Prostate gland (tissue), 2 donors: ENCODE measurements at regions not wholly inside any gene's neighbourhood (a gene's known extent, or its start where the extent isn't known, plus 50 kb on each side); places are given as distances from the start of the nearest gene placed in this dataset.

Source experiments
- DNase-seq: peaks from one replicate; pipeline ENCODE4 v3.0.0-alpha.2; 2019; ENCODE audit warnings: low spot score
- H3K27ac ChIP-seq, 2 donors: fragments of 200-600 bp; sonication (generic); 2 replicates each; pipeline ENCODE4 v1.5.1; 2017 to 2019
- H3K27me3 ChIP-seq: fragments of 200-600 bp; sonication (generic); replicated peaks from 2 replicates; pipeline ENCODE4 v1.5.1; 2019; ENCODE audit not compliant: insufficient read depth
- H3K36me3 ChIP-seq, 2 donors: fragments of 200-600 bp; sonication (generic); 1 replicate in 1 of 2; 2 replicates in 1 of 2; pipeline versions ENCODE4 v1.5.1 to v1.8.1; 2017 to 2019
- H3K4me1 ChIP-seq: fragments of 200-600 bp; sonication (generic); replicated peaks from 2 replicates; pipeline ENCODE4 v1.5.1; 2019
- H3K4me3 ChIP-seq, 2 donors: fragments of 200-600 bp; sonication (generic); 2 replicates each; pipeline ENCODE4 v1.5.1; 2017 to 2019
- H3K9me3 ChIP-seq: fragments of 200-600 bp; sonication (generic); 2 replicates; pipeline ENCODE4 v1.5.1; 2017
- POLR2A ChIP-seq: fragments of 450-650 bp; IDR thresholded peaks from one replicate; pipeline ENCODE4 v1.6.1; 2016; ENCODE audit warnings: antibody characterized with exemption, mild to moderate bottlenecking
- POLR2AphosphoS5 ChIP-seq: sonication (generic); formaldehyde crosslinking; IDR thresholded peaks from one replicate; pipeline ENCODE4 v1.6.1; 2017; ENCODE audit warnings: antibody characterized with exemption
- WGBS: methylation state at CpG from one replicate; pipeline ENCODE4 v1.1.5; 2018; 5-methylcytosine and 5-hydroxymethylcytosine counted together
- intact Hi-C: fragments of 100-400 bp; cut with DNase I; formaldehyde crosslinking; loops from one replicate; pipeline ENCODE4 v1.14.2; 2022
- TF ChIP-seq, protein P1 (sequence below), 4 experiments: fragments of 200-600 bp in 2 of 4; fragments of 450-650 bp in 2 of 4; sonication (generic) in 2 of 4; IDR thresholded peaks; 1 replicate in 3 of 4; 2 replicates in 1 of 4; pipeline ENCODE4 v1.5.1; 2016 to 2019; ENCODE audit warnings: antibody characterized with exemption in 4 of 4, mild to moderate bottlenecking in 2 of 4, moderate library complexity in 2 of 4

DNA sequence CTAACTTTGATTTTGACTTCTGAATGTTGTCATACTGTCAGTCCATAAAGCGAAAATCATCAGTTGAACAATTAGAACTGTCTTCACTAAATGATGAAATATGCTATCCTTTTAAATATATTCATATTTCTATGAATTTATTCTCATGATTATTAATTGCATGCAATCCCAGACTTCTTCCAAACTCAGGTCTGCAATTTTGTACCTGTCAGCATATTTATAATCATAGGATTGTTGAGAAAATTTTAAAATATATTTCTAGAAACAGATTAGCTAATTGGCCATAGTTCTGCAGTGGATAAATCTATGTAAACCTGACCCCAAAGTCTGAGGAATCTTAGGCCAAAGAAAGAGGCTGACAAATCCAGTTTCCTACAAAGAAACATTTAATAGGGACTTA lies 347.5 kb downstream of the SLCO4C1 start:
- 93% methylated on average over 1 of the region's 1 CpG for WGBS
- H3K9me3 ChIP-seq = no peaks in the 10 kb centered on the region
- H3K27ac ChIP-seq = no peak overlapping the region
- H3K36me3 ChIP-seq = no peaks in the 10 kb centered on the region
- H3K4me1 ChIP-seq = no peaks in the 10 kb centered on the region
- intact Hi-C loops = no loop called here
- DNase-seq = no peak
- H3K27me3 ChIP-seq = no peaks in the 10 kb centered on the region
- no peak for TF ChIP-seq POLR2A
- no peak for TF ChIP-seq POLR2AphosphoS5
- TF ChIP-seq, protein P1, sequence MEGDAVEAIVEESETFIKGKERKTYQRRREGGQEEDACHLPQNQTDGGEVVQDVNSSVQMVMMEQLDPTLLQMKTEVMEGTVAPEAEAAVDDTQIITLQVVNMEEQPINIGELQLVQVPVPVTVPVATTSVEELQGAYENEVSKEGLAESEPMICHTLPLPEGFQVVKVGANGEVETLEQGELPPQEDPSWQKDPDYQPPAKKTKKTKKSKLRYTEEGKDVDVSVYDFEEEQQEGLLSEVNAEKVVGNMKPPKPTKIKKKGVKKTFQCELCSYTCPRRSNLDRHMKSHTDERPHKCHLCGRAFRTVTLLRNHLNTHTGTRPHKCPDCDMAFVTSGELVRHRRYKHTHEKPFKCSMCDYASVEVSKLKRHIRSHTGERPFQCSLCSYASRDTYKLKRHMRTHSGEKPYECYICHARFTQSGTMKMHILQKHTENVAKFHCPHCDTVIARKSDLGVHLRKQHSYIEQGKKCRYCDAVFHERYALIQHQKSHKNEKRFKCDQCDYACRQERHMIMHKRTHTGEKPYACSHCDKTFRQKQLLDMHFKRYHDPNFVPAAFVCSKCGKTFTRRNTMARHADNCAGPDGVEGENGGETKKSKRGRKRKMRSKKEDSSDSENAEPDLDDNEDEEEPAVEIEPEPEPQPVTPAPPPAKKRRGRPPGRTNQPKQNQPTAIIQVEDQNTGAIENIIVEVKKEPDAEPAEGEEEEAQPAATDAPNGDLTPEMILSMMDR (IDR thresholded peaks at IDR 0.05) = no peak
- no peak overlapping the region for H3K4me3 ChIP-seq

GRCh38 chr5:101943784-101944183 lies 352.3 kb downstream of the SLCO4C1 start:
- Histone ChIP-seq H3K27ac (no peak overlapping the region), H3K36me3 (no peaks in the 10 kb centered on the region), H3K4me3 (no peak overlapping the region), H3K27me3 (no peaks in the 10 kb centered on the region), H3K4me1 (no peaks in the 10 kb centered on the region), H3K9me3 (no peaks in the 10 kb centered on the region)
- TF ChIP-seq, protein P1 (IDR thresholded peaks at IDR 0.05) = no peak
- TF ChIP-seq POLR2AphosphoS5 = no peak
- TF ChIP-seq POLR2A = no peak
- no peak for DNase-seq
- intact Hi-C loops = no loop called here
- WGBS = 82% methylated on average over 1 of the region's 1 CpG

DNA sequence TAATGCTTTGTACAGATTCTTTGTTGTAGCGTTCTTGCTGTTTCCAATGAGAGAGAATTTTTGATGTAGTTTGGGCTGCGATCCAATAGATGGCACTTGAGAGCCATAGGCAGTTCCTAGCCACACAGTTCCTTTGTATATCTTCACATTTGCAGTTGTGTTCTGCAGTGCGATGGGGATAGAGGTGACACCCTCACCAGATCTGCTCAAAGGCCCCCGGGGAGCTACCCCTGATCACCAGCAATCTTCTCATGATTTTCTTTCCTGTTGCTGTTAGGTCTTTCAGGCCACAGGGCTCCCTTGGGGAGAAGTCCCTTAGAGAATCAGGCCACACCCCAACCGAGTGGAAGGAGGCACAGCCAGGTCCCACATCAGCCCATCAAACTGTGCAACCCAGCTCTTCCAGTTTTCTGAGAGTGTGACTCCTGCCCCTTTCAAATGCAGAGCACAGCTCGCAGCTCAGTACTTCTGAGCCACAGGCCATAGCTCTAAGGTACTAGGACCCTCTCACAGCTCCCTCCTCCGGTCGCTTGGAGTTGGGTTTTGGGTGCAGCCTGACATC lies 353.7 kb downstream of the SLCO4C1 start:
- Histone ChIP-seq H3K27me3 (no peaks in the 10 kb centered on the region), H3K9me3 (no peaks in the 10 kb centered on the region), H3K27ac (no peak overlapping the region), H3K4me1 (no peaks in the 10 kb centered on the region), H3K4me3 (no peak overlapping the region), H3K36me3 (no peaks in the 10 kb centered on the region)
- intact Hi-C loops = no loop called here
- WGBS = 63% methylated on average over 8 of the region's 8 CpGs
- peak; percentile 29 for DNase-seq
- TF ChIP-seq POLR2AphosphoS5 (no peak), POLR2A (no peak)
- TF ChIP-seq, protein P1 (IDR thresholded peaks at IDR 0.05) = peak in 3 of 4 experiments; percentile 21 to 43 (median 27)

GRCh38 chr5:101937041-101937440 lies 359.0 kb downstream of the SLCO4C1 start:
- Histone ChIP-seq H3K36me3 (no peaks in the 10 kb centered on the region), H3K4me1 (no peaks in the 10 kb centered on the region), H3K9me3 (no peaks in the 10 kb centered on the region), H3K27me3 (no peaks in the 10 kb centered on the region), H3K27ac (no peak overlapping the region), H3K4me3 (no peak overlapping the region)
- no peak for DNase-seq
- WGBS = 93% methylated on average over 2 of the region's 2 CpGs
- TF ChIP-seq POLR2A (no peak), POLR2AphosphoS5 (no peak)
- TF ChIP-seq, protein P1 (IDR thresholded peaks at IDR 0.05) = no peak
- intact Hi-C loops = no loop called here

DNA sequence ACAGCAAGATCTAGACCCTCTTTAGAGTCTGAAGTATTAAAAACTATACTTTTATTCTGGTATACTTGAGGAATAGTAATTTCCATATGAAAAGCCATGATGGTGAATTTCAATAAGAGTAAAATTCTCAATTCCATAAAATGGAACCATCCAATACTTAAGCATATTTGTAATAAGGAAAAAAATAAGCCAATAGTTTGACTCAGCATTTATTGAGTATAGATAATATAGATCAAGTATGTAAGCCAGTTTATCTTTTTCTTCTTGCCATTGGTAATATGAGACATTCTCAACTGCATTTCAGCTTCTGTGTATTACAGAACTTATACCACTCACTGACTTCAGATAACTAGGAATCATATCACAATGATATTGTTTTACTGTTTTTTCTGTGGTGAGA lies 361.0 kb downstream of the SLCO4C1 start:
- Histone ChIP-seq H3K36me3 (no peaks in the 10 kb centered on the region), H3K27me3 (no peaks in the 10 kb centered on the region), H3K27ac (no peak overlapping the region), H3K4me3 (no peak overlapping the region), H3K4me1 (no peaks in the 10 kb centered on the region), H3K9me3 (no peaks in the 10 kb centered on the region)
- DNase-seq = no peak
- TF ChIP-seq POLR2A (no peak), POLR2AphosphoS5 (no peak)
- TF ChIP-seq, protein P1 (IDR thresholded peaks at IDR 0.05) = no peak
- intact Hi-C loops = no loop called here
